GM18951 (cell line): ENCODE measurements at regions not wholly inside any gene's neighbourhood (a gene's known extent, or its start where the extent isn't known, plus 50 kb on each side); places are given as distances from the start of the nearest gene placed in this dataset.

Experiments
- POLR2A ChIP-seq: IDR thresholded peaks from 4 replicates; pipeline ENCODE4 v1.6.1; 2011; ENCODE audit warnings: mild to moderate bottlenecking; ENCODE audit not compliant: insufficient read length, insufficient read depth; ENCODE audit errors: extremely low read depth
- in situ Hi-C: fragments of 300-500 bp; cut with MboI; formaldehyde crosslinking; loops from one replicate; pipeline ENCODE4 v1.12.0; 2022; ENCODE audit warnings: low sequenced_read_pairs, mixed read lengths, inconsistent platforms; ENCODE audit not compliant: unreplicated experiment

GRCh38 chr6:18792866-18793265, 405.7 kb downstream of the RNF144B start:
- TF ChIP-seq POLR2A, result no peak
- in situ Hi-C loops, result no loop called here

GRCh38 chr6:18795726-18796125, 408.6 kb downstream of the RNF144B start:
- in situ Hi-C loops, result no loop called here
- no peak for TF ChIP-seq POLR2A

GRCh38 chr6:18820725-18821124, 433.6 kb downstream of the RNF144B start:
- TF ChIP-seq POLR2A, result no peak
- in situ Hi-C loops, result no loop called here

- no peak for TF ChIP-seq POLR2A
- in situ Hi-C loops, result no loop called here
Measured at GRCh38 chr6:18823782-18824386, 436.7 kb downstream of the RNF144B start.

GRCh38 chr6:18829272-18829870, 442.2 kb downstream of the RNF144B start:
- in situ Hi-C loops, result no loop called here
- no peak for TF ChIP-seq POLR2A

GRCh38 chr6:18835976-18836375, 448.8 kb downstream of the RNF144B start:
- in situ Hi-C loops, result no loop called here
- TF ChIP-seq POLR2A, result no peak

- in situ Hi-C loops, result no loop called here
- no peak for TF ChIP-seq POLR2A
Measured at GRCh38 chr6:18837013-18837412, 449.9 kb downstream of the RNF144B start.

- TF ChIP-seq POLR2A, result no peak
- in situ Hi-C loops, result no loop called here
Measured at GRCh38 chr6:18842534-18842933, 455.4 kb downstream of the RNF144B start.

- TF ChIP-seq POLR2A, result no peak
- in situ Hi-C loops, result no loop called here
Measured at GRCh38 chr6:18845896-18846295, 458.7 kb downstream of the RNF144B start.

- in situ Hi-C loops, result no loop called here
- TF ChIP-seq POLR2A, result no peak
Measured at GRCh38 chr6:18846327-18846726, 459.2 kb downstream of the RNF144B start.

- in situ Hi-C loops, result no loop called here
- no peak for TF ChIP-seq POLR2A
Measured at GRCh38 chr6:18861204-18861603, 474.1 kb downstream of the RNF144B start.

GRCh38 chr6:18883268-18883667, 496.1 kb downstream of the RNF144B start:
- in situ Hi-C loops, result no loop called here

GRCh38 chr6:18883851-18884250, 496.7 kb downstream of the RNF144B start:
- TF ChIP-seq POLR2A, result no peak
- in situ Hi-C loops, result no loop called here

More at GRCh38 chr6:18883268-18883667, 496.1 kb downstream of the RNF144B start:
- no peak for TF ChIP-seq POLR2A

GRCh38 chr6:18893540-18894269, 506.6 kb downstream of the RNF144B start:
- in situ Hi-C loops, result no loop called here
- TF ChIP-seq POLR2A, result no peak
